Left hindlimb (tissue), 1 donor: ENCODE measurements at regions not wholly inside any gene's neighbourhood (a gene's known extent, or its start where the extent isn't known, plus 50 kb on each side); places are given as distances from the start of the nearest gene placed in this dataset.

Experiments
- DNase-seq: peaks from one replicate; pipeline ENCODE4 v3.0.0-alpha.2; 2018

GRCh38 chr10:28250782-28251181 lies 52.1 kb downstream of the MPP7 start:
- no peak for DNase-seq

DNA sequence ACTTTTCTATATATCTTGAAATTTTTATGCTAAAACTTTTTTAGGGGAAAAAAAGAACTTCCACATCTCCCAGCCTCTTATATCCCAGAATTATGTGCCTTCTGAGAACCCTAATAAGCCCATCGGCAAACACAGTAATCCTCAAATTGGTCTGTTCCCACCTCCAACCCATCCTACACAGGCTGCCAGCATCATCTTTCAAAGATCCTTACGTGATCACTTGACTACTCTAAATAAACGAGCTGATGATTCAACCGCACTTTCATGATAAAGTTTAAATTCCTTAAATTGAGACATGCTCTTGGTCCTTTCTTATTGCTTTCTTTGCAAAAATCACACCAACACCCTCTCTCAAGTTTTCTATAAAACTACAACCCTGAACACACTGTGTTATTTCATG lies 52.5 kb downstream of the MPP7 start:
- no peak for DNase-seq

GRCh38 chr10:28249512-28249911 lies 53.4 kb downstream of the MPP7 start:
- DNase-seq, result no peak

- DNase-seq, result peak; percentile 49
These were observed 54.8 kb downstream of the MPP7 start for GRCh38 chr10:28248092-28248491.

GRCh38 chr10:28246023-28246422 lies 56.8 kb downstream of the MPP7 start:
- no peak for DNase-seq

GRCh38 chr10:28243923-28244322 lies 58.9 kb downstream of the MPP7 start:
- DNase-seq, result no peak

DNA sequence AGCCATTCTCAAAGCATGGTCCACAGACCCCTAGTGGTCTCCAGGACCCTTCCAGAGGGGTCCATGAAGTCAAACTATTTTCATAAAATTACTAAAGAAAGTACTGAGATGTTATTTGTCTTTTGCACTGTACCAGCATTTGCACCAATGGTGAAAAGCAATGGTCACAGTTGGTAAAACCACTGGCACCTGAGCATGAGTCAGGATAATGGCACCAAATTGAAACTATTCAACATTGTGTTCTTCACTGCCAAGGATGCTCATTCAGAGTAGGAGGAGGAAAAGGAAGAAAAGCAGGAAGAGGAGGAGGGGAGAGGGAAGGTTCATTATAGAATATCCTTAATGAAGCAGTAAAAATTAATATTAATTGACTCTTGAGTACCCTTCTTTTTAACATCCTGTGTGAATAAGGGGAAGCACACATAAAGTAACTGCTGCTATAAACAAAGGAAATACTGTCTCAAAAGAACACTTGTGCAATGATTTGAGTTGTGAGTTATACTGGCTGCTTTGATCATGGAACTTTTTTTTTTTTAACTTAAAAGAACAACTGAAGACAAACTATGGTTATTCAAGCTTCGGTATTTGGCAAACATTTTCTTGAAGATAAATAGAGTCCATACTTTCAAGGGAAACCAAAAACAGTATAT lies 60.2 kb downstream of the MPP7 start:
- no peak for DNase-seq

- DNase-seq, result peak; percentile 36
These were observed 61.0 kb downstream of the MPP7 start for GRCh38 chr10:28241741-28242399.

DNA sequence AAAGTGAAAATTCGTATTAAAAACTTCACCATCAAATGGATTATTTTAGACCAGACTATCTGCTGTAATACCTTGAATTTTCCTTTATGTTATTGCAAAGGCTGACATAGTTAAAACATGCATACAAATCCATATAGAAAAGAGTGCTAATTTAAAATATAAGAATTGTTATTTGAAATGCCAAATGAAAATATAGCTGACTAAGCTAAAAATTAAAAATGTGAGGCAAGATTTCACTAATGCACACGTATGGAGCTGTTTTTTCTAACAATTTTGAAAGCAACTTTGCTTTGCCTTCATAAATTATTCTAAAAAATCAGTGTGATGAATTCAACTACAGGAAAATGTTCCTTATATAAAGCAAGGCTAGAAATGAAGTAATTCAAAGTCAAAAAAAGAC lies 62.5 kb downstream of the MPP7 start:
- DNase-seq, result no peak

GRCh38 chr10:28236591-28236990 lies 66.3 kb downstream of the MPP7 start:
- DNase-seq, result peak; percentile 38

DNA sequence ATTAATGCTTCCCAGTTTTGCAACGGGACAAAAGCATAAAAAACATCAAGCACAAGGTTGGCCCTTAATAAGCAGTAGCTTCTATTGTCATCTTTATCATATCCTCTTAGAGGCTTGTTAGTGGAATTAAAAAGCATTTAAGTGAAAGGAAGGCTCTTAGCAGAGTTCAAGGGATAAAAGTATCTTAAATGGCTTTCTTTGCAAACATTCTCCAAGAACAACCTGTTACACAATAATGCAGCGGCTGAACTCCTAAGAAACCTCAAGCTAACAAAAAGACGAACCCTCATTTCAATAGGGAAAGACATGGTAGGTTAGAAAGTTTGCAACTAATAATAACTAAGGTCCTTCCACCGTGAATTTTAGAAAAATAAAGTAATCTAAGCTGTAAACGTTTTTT lies 82.1 kb downstream of the MPP7 start:
- no peak for DNase-seq

GRCh38 chr10:28219251-28219650 lies 83.6 kb downstream of the MPP7 start:
- no peak for DNase-seq

DNA sequence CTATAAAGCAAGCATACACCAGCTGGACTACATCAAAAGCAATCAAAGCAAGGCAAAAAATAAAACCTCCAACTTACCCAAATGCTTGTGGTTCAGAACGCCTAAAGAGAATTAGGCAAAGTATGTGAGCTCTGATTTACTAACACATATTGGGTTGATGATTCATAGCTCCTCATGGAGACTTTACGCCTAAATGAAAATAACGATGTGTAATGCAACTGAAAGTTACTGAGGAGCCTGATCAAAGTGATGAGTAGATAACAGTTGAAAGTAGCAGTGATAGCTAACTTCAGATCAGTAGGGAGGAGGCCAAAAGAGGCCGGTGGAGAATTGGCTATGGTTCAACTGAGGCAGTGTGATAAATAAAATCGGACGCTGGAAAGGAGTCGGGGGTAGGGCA lies 85.0 kb downstream of the MPP7 start:
- no peak for DNase-seq

DNA sequence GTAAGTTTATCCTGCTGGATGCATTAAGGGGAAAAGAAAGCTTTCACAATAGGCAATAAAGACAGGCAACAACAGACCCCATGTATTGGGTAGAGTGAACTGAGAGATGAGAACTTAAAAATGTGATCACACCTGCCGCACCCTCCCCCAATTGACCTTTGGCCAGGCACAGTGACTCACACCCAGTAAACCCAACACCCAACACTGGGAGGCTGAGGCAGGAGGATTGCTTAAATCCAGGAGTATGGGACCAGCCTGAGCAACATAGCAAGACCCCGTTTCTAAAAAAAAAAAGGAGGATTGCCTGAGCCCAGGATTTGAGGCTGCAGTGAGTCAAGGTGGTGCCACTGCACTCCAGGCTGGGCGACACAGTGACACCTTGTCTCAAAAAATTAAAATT lies 86.9 kb downstream of the MPP7 start:
- no peak for DNase-seq

DNA sequence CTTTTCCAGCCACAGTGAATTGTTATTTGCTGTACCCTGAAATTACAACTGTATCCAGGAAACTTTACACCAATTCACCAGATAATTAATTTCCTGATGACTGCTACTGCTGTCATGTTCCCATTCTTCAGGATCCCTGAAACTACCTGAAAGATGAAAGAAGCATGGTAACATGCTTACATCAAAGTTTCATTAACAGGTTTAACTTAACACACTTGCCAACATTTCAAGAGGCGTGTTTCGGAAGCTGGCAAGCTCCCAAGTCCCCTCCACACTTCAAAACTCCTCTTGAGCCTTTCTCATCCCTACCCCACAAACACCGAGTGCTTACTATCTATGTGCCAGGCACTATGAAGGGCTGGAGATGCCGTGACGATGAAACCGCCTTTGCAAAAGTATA lies 88.6 kb downstream of the MPP7 start:
- DNase-seq, result no peak

- no peak for DNase-seq
These were observed 91.1 kb downstream of the MPP7 start for GRCh38 chr10:28211759-28212158.

GRCh38 chr10:28207799-28208198 lies 95.1 kb downstream of the MPP7 start:
- DNase-seq, result no peak

GRCh38 chr10:28202941-28203352 lies 99.9 kb downstream of the MPP7 start:
- peak; percentile 40 for DNase-seq

- DNase-seq, result peak; percentile 38
These were observed 101.2 kb downstream of the MPP7 start for GRCh38 chr10:28201410-28202400.

DNA sequence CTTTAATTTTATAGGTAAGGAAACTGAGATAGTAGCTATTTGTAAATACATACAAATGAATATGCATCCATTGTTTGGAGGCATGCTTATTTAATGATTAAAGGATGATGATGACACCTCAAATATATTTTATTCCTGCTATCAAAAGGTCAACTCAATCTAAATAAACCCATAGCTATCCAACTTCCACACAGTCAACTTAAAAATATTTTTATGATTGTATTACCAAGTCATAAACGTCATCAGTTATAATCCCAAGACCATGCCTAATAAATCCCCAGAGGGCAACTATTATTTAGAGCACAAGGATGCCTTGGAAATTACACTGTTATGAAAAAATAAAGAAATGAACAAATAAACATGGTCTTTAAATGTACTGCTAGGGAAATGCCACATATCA lies 102.1 kb downstream of the MPP7 start:
- DNase-seq, result no peak

DNA sequence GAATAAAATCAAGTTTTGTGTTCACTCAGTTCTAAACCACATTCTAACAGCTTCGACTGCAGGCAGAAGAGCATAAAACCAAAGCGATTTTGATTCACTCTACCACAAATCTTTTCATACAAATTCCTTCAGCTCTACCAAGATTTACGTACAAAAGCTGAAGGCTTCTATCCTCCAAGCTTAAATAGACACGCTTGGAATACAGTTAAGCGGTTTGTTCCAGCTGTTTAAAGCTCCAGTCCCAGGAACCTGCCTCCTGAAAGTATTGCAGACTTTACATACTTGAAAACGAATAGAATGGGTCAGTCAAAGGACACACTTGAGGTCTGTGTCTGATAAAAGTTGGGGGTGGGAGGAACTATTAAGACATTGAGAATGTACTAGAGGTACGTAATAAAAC lies 102.9 kb downstream of the MPP7 start:
- DNase-seq, result no peak

DNA sequence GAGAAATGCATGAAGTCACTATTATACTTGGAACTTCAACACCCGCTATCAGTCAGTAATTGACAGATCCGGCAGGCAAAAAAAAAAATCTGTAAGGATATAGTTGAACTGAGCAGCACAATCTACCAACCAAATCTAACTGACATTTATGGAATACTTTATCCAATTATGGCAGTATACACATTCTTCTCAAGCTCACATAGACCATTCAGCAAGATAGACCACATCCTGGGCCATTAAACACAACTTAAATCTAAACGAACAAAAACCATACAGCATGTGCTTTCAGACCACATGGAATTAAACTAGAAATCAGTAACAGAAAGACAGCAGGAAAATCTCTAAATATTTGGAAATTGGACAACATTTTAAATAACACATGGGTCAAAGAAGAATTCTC lies 112.7 kb downstream of the MPP7 start:
- DNase-seq, result no peak

GRCh38 chr10:28188526-28188925 lies 114.3 kb downstream of the MPP7 start:
- no peak for DNase-seq
